H54 (cell line): ENCODE measurements at regions not wholly inside any gene's neighbourhood (a gene's known extent, or its start where the extent isn't known, plus 50 kb on each side); places are given as distances from the start of the nearest gene placed in this dataset.
"Not testable (repeated sequence)": the region's sequence is repeated elsewhere in the genome, so short reads cannot be mapped to it uniquely, and the experiment has no call there.

Experiments
- DNase-seq: peaks from one replicate; pipeline ENCODE4 v3.0.0; 2011; ENCODE audit warnings: low spot score, mixed read lengths; ENCODE audit not compliant: insufficient read length
- FAIRE-seq: peaks from 3 replicates; lab custom pipeline; 2011; peaks lifted over from hg19 to GRCh38; lab: Jason Lieb, UNC
- POLR2A ChIP-seq: IDR thresholded peaks from 2 replicates; pipeline ENCODE4 v1.6.1; 2011; ENCODE audit warnings: low read depth, mild to moderate bottlenecking, low read length

- no peak for TF ChIP-seq POLR2A
- FAIRE-seq = no peak
- no peak for DNase-seq
Measured at GRCh38 chr5:2847608-2848007, 96.1 kb upstream of the IRX2 start.

- no peak for DNase-seq
- TF ChIP-seq POLR2A = no peak
- FAIRE-seq = no peak
Measured at GRCh38 chr5:2841208-2841607, 89.7 kb upstream of the IRX2 start.

GRCh38 chr5:2840372-2840915 lies 89.0 kb upstream of the IRX2 start:
- no peak for FAIRE-seq
- DNase-seq = no peak
- no peak for TF ChIP-seq POLR2A

- DNase-seq (no peak), FAIRE-seq (no peak)
- no peak for TF ChIP-seq POLR2A
Measured at GRCh38 chr5:2836133-2836532, 84.7 kb upstream of the IRX2 start.

- FAIRE-seq (no peak), DNase-seq (no peak)
- no peak for TF ChIP-seq POLR2A
Measured at GRCh38 chr5:2833556-2833955, 82.1 kb upstream of the IRX2 start.

GRCh38 chr5:2832394-2832793 lies 80.9 kb upstream of the IRX2 start:
- TF ChIP-seq POLR2A = no peak

GRCh38 chr5:2829239-2829638 lies 77.8 kb upstream of the IRX2 start:
- FAIRE-seq (no peak), DNase-seq (no peak)
- no peak for TF ChIP-seq POLR2A

More at GRCh38 chr5:2832394-2832793, 80.9 kb upstream of the IRX2 start:
- FAIRE-seq (no peak), DNase-seq (no peak)

GRCh38 chr5:2818936-2819335 lies 67.5 kb upstream of the IRX2 start:
- no peak for DNase-seq
- no peak for FAIRE-seq
- no peak for TF ChIP-seq POLR2A

GRCh38 chr5:2817031-2817603 lies 65.6 kb upstream of the IRX2 start:
- TF ChIP-seq POLR2A = no peak
- DNase-seq (no peak), FAIRE-seq (no peak)

- FAIRE-seq (no peak), DNase-seq (no peak)
- no peak for TF ChIP-seq POLR2A
Measured at GRCh38 chr5:2813678-2814077, 62.2 kb upstream of the IRX2 start.

- no peak for DNase-seq
- FAIRE-seq = no peak
- no peak for TF ChIP-seq POLR2A
Measured at GRCh38 chr5:2810644-2811043, 59.2 kb upstream of the IRX2 start.

GRCh38 chr5:2807244-2807643 lies 55.8 kb upstream of the IRX2 start:
- FAIRE-seq, DNase-seq: not testable (repeated sequence)

- no peak for DNase-seq
- TF ChIP-seq POLR2A = no peak
- no peak for FAIRE-seq
Measured at GRCh38 chr5:2806176-2806575, 54.7 kb upstream of the IRX2 start.

GRCh38 chr5:2805080-2805479 lies 53.6 kb upstream of the IRX2 start:
- DNase-seq (no peak), FAIRE-seq (no peak)
- TF ChIP-seq POLR2A = no peak

GRCh38 chr5:2803751-2804150 lies 52.3 kb upstream of the IRX2 start:
- DNase-seq (no peak), FAIRE-seq (no peak)

More at GRCh38 chr5:2803751-2804150, 52.3 kb upstream of the IRX2 start:
- TF ChIP-seq POLR2A = no peak
